Suprapubic skin (tissue), 3 donors: ENCODE measurements at regions not wholly inside any gene's neighbourhood (a gene's known extent, or its start where the extent isn't known, plus 50 kb on each side); places are given as distances from the start of the nearest gene placed in this dataset.

ENCODE experiments used
- EP300 ChIP-seq: sonication (generic); formaldehyde crosslinking; IDR thresholded peaks from one replicate; pipeline ENCODE4 v1.6.1; 2017; ENCODE audit warnings: antibody characterized with exemption
- TF ChIP-seq, protein P1 (sequence below), 2 donors: fragments of 200-600 bp in 1 of 2; fragments of 450-650 bp in 1 of 2; sonication (generic) in 1 of 2; IDR thresholded peaks; one replicate each; pipeline ENCODE4 v1.5.1; 2016 to 2019; ENCODE audit warnings: antibody characterized with exemption in 2 of 2, mild to moderate bottlenecking in 1 of 2, moderate library complexity in 1 of 2

GRCh38 chr3:10556312-10556711 is 50.9 kb upstream of the ATP2B2 start:
- TF ChIP-seq EP300: no peak
- TF ChIP-seq, protein P1, sequence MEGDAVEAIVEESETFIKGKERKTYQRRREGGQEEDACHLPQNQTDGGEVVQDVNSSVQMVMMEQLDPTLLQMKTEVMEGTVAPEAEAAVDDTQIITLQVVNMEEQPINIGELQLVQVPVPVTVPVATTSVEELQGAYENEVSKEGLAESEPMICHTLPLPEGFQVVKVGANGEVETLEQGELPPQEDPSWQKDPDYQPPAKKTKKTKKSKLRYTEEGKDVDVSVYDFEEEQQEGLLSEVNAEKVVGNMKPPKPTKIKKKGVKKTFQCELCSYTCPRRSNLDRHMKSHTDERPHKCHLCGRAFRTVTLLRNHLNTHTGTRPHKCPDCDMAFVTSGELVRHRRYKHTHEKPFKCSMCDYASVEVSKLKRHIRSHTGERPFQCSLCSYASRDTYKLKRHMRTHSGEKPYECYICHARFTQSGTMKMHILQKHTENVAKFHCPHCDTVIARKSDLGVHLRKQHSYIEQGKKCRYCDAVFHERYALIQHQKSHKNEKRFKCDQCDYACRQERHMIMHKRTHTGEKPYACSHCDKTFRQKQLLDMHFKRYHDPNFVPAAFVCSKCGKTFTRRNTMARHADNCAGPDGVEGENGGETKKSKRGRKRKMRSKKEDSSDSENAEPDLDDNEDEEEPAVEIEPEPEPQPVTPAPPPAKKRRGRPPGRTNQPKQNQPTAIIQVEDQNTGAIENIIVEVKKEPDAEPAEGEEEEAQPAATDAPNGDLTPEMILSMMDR (IDR thresholded peaks at IDR 0.05): no peak
